Right renal pelvis (tissue), 4 donors: ENCODE measurements at regions not wholly inside any gene's neighbourhood (a gene's known extent, or its start where the extent isn't known, plus 50 kb on each side); places are given as distances from the start of the nearest gene placed in this dataset.
A peak's percentile ranks its signal among the peaks of the same experiment; 100 is the strongest.

Experiments used
- DNase-seq, 4 donors: peaks; one replicate each; pipeline ENCODE4 v3.0.0-alpha.2; 2013; ENCODE audit warnings: low read depth in 4 of 4, low spot score in 3 of 4, missing footprints in 1 of 4

GRCh38 chr13:85009447-85009846, 789.8 kb downstream of the SLITRK6 start:
- no peak for DNase-seq

GRCh38 chr13:84999252-84999651, 800.0 kb downstream of the SLITRK6 start:
- no peak for DNase-seq

- DNase-seq, result no peak
These were observed 800.5 kb downstream of the SLITRK6 start for GRCh38 chr13:84998681-84999080.

- DNase-seq, result no peak
These were observed 801.4 kb downstream of the SLITRK6 start for GRCh38 chr13:84997858-84998257.

- DNase-seq, result no peak
These were observed 804.6 kb downstream of the SLITRK6 start for GRCh38 chr13:84994582-84994981.

- DNase-seq, result no peak
These were observed 813.4 kb downstream of the SLITRK6 start for GRCh38 chr13:84985860-84986259.

GRCh38 chr13:84983321-84983720, 815.9 kb downstream of the SLITRK6 start:
- no peak for DNase-seq

GRCh38 chr13:84980571-84980970, 818.6 kb downstream of the SLITRK6 start:
- no peak for DNase-seq

- peak in 3 of 4 donors; percentile 5 to 28 (median 20) for DNase-seq
These were observed 820.4 kb downstream of the SLITRK6 start for GRCh38 chr13:84978851-84979250.

GRCh38 chr13:84973661-84974060, 825.6 kb downstream of the SLITRK6 start:
- DNase-seq, result no peak

- no peak for DNase-seq
These were observed 826.3 kb downstream of the SLITRK6 start for GRCh38 chr13:84972907-84973306.

GRCh38 chr13:84962849-84963248, 836.4 kb downstream of the SLITRK6 start:
- no peak for DNase-seq

GRCh38 chr13:84962141-84962750, 837.0 kb downstream of the SLITRK6 start:
- no peak for DNase-seq

- no peak for DNase-seq
These were observed 838.2 kb downstream of the SLITRK6 start for GRCh38 chr13:84961023-84961422.

- DNase-seq, result no peak
These were observed 839.4 kb downstream of the SLITRK6 start for GRCh38 chr13:84959818-84960217.

- DNase-seq, result no peak
These were observed 844.6 kb downstream of the SLITRK6 start for GRCh38 chr13:84954636-84955035.

- no peak for DNase-seq
These were observed 848.1 kb downstream of the SLITRK6 start for GRCh38 chr13:84951128-84951527.

- no peak for DNase-seq
These were observed 853.0 kb downstream of the SLITRK6 start for GRCh38 chr13:84946192-84946591.

GRCh38 chr13:84940798-84941197, 858.4 kb downstream of the SLITRK6 start:
- DNase-seq, result no peak

- no peak for DNase-seq
These were observed 859.1 kb downstream of the SLITRK6 start for GRCh38 chr13:84940167-84940566.

GRCh38 chr13:84934911-84935310, 864.3 kb downstream of the SLITRK6 start:
- DNase-seq, result no peak

- no peak for DNase-seq
These were observed 865.4 kb downstream of the SLITRK6 start for GRCh38 chr13:84933797-84934196.

GRCh38 chr13:84931264-84931663, 868.0 kb downstream of the SLITRK6 start:
- DNase-seq, result no peak
